ENCODE measurements at regions not wholly inside any gene's neighbourhood (a gene's known extent, or its start where the extent isn't known, plus 50 kb on each side); places are given as distances from the start of the nearest gene placed in this dataset.

DNA sequence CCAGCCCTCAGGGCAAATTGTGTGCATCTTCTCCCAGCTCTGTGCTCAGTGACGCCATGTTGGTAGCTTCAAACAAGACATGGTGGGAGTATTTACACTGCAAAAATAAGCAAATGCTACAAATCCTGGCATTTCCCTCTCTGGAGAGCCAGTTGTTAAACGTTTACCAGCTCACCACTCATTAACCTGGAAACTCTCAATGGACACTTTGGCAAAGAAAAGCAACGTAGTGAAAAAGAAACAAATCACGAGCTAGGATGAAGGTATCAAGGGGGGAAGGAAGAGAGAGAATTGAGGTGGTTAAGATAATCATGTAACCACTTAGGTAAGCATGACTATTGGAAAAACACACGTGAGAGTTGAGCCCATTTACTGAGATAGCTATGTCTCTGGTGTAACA, 72.5 kb downstream of the MRPS30 start:
- Histone ChIP-seq H3K9me3 (no peaks in the 10 kb centered on the region), H3K27ac (no peak overlapping the region), H3K4me1 (no peaks in the 10 kb centered on the region), H3K4me3 (no peak overlapping the region), H3K36me3 (no peaks in the 10 kb centered on the region), H3K27me3 (no peaks in the 10 kb centered on the region)
- TF ChIP-seq, protein P1, sequence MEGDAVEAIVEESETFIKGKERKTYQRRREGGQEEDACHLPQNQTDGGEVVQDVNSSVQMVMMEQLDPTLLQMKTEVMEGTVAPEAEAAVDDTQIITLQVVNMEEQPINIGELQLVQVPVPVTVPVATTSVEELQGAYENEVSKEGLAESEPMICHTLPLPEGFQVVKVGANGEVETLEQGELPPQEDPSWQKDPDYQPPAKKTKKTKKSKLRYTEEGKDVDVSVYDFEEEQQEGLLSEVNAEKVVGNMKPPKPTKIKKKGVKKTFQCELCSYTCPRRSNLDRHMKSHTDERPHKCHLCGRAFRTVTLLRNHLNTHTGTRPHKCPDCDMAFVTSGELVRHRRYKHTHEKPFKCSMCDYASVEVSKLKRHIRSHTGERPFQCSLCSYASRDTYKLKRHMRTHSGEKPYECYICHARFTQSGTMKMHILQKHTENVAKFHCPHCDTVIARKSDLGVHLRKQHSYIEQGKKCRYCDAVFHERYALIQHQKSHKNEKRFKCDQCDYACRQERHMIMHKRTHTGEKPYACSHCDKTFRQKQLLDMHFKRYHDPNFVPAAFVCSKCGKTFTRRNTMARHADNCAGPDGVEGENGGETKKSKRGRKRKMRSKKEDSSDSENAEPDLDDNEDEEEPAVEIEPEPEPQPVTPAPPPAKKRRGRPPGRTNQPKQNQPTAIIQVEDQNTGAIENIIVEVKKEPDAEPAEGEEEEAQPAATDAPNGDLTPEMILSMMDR (IDR thresholded peaks at IDR 0.05): no peak
- no peak for TF ChIP-seq POLR2A (IDR thresholded peaks at IDR 0.05)
- no peak for DNase-seq

DNA sequence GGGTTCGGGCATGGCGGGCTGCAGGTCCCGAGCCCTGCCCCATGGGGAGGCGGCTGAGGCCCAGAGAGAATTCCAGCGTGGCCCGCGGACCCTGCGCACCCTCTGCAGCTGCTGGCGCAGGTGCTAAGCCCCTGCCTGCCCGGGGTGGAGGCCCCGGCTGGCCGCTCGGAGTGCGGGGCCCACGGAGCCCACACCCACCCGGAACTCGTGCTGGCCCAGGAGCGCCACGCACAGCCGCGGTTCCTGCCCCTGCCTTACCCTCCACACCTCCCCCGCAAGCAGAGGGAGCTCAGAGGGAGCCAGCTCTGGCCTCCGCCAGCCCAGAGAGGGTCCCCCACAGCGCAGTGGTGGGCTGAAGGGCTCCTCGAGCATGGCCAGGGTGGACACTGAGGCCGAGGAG, 75.3 kb downstream of the MRPS30 start:
- TF ChIP-seq POLR2A (IDR thresholded peaks at IDR 0.05): no peak
- TF ChIP-seq, protein P1 (IDR thresholded peaks at IDR 0.05): no peak
- H3K9me3 ChIP-seq: no peaks in the 10 kb centered on the region
- H3K27me3 ChIP-seq: no peaks in the 10 kb centered on the region

GRCh38 chr5:44885903-44886302, 77.2 kb downstream of the MRPS30 start:
- Histone ChIP-seq H3K36me3 (no peaks in the 10 kb centered on the region), H3K27ac (no peak overlapping the region), H3K9me3 (no peaks in the 10 kb centered on the region), H3K4me1 (no peaks in the 10 kb centered on the region), H3K4me3 (no peak overlapping the region), H3K27me3 (no peaks in the 10 kb centered on the region)
- no peak for TF ChIP-seq POLR2A (IDR thresholded peaks at IDR 0.05)
- DNase-seq: no peak

More for the DNA sequence above, 75.3 kb downstream of the MRPS30 start:
- Histone ChIP-seq H3K4me3 (no peak overlapping the region), H3K4me1 (no peaks in the 10 kb centered on the region), H3K27ac (no peak overlapping the region), H3K36me3 (no peaks in the 10 kb centered on the region)
- DNase-seq: peak in 1 of 3 donors; percentile 40

DNA sequence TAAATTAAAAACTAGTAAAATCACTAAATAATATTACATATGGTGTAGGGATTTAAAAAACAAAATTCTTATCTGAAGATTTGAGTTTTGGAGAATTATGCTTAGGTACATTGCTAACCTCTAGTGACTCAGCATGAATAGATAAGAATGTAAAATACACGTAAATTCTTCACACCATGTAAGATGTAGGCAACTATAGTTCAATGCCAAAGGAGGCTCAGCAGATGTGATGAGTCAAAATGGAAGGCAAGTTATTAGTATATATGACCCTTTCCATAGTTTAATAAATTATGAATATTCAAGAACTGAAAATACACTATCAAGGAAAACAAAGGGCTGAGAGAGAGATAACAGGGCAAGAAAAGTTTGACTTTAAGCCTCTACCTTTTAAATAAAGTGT, 79.0 kb downstream of the MRPS30 start:
- no peak overlapping the region for H3K4me3 ChIP-seq
- TF ChIP-seq, protein P1 (IDR thresholded peaks at IDR 0.05): no peak
- no peak for TF ChIP-seq POLR2A (IDR thresholded peaks at IDR 0.05)
- H3K4me1 ChIP-seq: no peaks in the 10 kb centered on the region
- no peak for DNase-seq
- no peaks in the 10 kb centered on the region for H3K27me3 ChIP-seq
- peaks cover 0 to 6% (median 0%) of the 10 kb centered on the region in 4 donors for H3K9me3 ChIP-seq
- H3K36me3 ChIP-seq: no peaks in the 10 kb centered on the region
- H3K27ac ChIP-seq: no peak overlapping the region

DNA sequence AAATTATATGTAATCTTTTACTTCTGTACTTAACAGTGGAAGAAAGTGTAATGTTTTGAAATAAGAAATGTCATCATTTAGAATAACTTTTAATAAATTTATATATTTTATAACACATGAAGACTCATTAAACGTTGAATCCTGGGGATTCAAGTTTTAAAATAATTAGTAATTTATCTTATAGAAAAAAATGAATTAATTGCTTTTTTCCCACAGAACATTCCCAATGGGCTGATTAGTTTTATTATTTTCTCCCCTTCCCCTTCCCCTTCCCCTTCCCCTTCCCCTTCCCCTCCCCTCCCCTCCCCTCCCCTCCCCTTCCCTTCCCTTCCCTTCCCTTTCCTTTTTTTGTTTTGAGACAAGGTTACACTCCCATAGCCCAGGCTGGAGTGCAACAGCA, 79.7 kb downstream of the MRPS30 start:
- peaks cover 0 to 6% (median 0%) of the 10 kb centered on the region in 4 donors for H3K9me3 ChIP-seq
- TF ChIP-seq, protein P1 (IDR thresholded peaks at IDR 0.05): no peak
- H3K27ac ChIP-seq: no peak overlapping the region
- H3K4me3 ChIP-seq: no peak overlapping the region
- no peaks in the 10 kb centered on the region for H3K36me3 ChIP-seq
- H3K4me1 ChIP-seq: no peaks in the 10 kb centered on the region
- H3K27me3 ChIP-seq: no peaks in the 10 kb centered on the region
- no peak for DNase-seq

- H3K4me3 ChIP-seq: no peak overlapping the region
- H3K27me3 ChIP-seq: no peaks in the 10 kb centered on the region
- H3K27ac ChIP-seq: no peak overlapping the region
- H3K36me3 ChIP-seq: no peaks in the 10 kb centered on the region
- no peaks in the 10 kb centered on the region for H3K4me1 ChIP-seq
- TF ChIP-seq, protein P1 (IDR thresholded peaks at IDR 0.05): no peak
- no peak for TF ChIP-seq POLR2A (IDR thresholded peaks at IDR 0.05)
- peaks cover 0 to 6% (median 0%) of the 10 kb centered on the region in 4 donors for H3K9me3 ChIP-seq
- no peak for DNase-seq
Measured at GRCh38 chr5:44891116-44891515, 82.4 kb downstream of the MRPS30 start.

All from Peyer's patch (tissue), 4 donors.